BJ (cell line): ENCODE measurements at regions not wholly inside any gene's neighbourhood (a gene's known extent, or its start where the extent isn't known, plus 50 kb on each side); places are given as distances from the start of the nearest gene placed in this dataset.

ENCODE experiments used
- CTCF ChIA-PET: fragments of 350-600 bp; formaldehyde crosslinking; extraction: SDS; loops from one replicate; lab custom pipeline; 2021; ENCODE audit warnings: antibody characterized with exemption, inconsistent platforms; lab: Yijun Ruan, JAX
- POLR2A ChIA-PET: fragments of 300-600 bp; sonication (Branson Sonifier 250); formaldehyde crosslinking; extraction: SDS; loops from one replicate; lab custom pipeline; 2021; ENCODE audit warnings: antibody characterized with exemption; lab: Charles Lee
- DNase-seq: peaks from one replicate; pipeline ENCODE4 v3.0.0-alpha.2; 2011; ENCODE audit warnings: low read depth
- H3K27me3 ChIP-seq: 2 replicates; pipeline ENCODE4 v1.6.0; 2011; ENCODE audit warnings: low read length; ENCODE audit not compliant: control insufficient read depth, insufficient read depth
- H3K36me3 ChIP-seq: 2 replicates; pipeline ENCODE4 v1.5.1; 2011; ENCODE audit warnings: low read length; ENCODE audit not compliant: control insufficient read depth, insufficient read depth
- H3K4me3 ChIP-seq: 2 replicates; pipeline ENCODE4 v1.5.1; 2011; ENCODE audit warnings: low read depth, mild to moderate bottlenecking, control low read depth, low read length
- CTCF ChIP-seq: IDR thresholded peaks from 2 replicates; pipeline ENCODE4 v1.5.1; 2011; ENCODE audit warnings: low read depth, mild to moderate bottlenecking, control low read depth, inconsistent platforms, low read length, moderate library complexity; ENCODE audit not compliant: insufficient read depth

DNA sequence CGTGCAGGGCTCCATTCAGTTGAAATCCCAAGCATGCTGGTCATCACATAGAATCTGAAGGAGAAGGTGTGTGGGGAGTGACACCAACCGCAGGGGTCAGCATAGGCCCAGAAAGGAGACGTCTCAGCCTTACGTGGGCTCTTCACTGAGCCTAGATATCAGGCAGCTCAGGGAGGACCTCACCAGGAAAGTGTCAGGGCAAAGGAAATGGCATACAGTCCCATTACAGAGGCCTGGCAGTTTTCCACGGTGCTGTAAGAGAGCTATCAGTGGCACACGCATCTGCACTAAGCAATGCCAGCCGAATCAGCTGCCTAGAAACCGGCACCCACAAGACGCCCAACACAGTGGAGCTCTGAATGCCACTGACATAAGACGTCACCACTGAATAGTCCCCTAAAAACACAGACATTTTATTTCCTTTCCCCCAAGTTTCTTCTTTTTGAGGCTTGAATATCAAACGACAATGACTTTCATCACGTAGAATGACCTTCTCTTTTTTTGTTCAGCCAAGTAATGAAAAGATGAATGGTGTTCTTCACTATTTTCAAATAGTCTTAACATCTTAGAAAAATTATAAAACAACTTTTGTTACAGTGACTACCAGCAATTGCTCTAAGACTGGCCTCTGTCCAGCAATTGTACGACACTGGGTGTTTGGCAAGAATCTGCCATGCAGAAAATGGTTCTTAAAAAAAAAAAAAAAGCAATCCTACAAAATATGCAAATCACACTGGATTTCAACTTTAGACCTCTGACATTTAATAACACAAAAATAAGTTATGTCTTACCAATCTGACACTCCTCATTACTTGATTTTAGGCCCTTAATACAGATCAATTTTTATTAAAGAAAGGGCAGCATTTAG, 88.9 kb upstream of the FOXQ1 start:
- DNase-seq: no peak
- no peak for TF ChIP-seq CTCF
- H3K36me3 ChIP-seq: no peaks in the 10 kb centered on the region
- H3K4me3 ChIP-seq: no peak overlapping the region
- POLR2A ChIA-PET: no interaction called here
- H3K27me3 ChIP-seq: no peaks in the 10 kb centered on the region
- CTCF ChIA-PET: interaction anchor here (0.6 kb wide), 1 partner anchor 175 kb away, joined by 3 read pairs; no protein-coding TSS in a partner anchor

GRCh38 chr6:1217396-1217795, 94.5 kb upstream of the FOXQ1 start:
- CTCF ChIA-PET: no interaction called here
- no peak for DNase-seq
- Histone ChIP-seq H3K4me3 (no peak overlapping the region), H3K27me3 (no peaks in the 10 kb centered on the region), H3K36me3 (no peaks in the 10 kb centered on the region)
- TF ChIP-seq CTCF: no peak
- POLR2A ChIA-PET: no interaction called here

GRCh38 chr6:1216488-1216974, 95.4 kb upstream of the FOXQ1 start:
- ChIA-PET POLR2A (no interaction called here), CTCF (no interaction called here)
- Histone ChIP-seq H3K4me3 (no peak overlapping the region), H3K27me3 (no peaks in the 10 kb centered on the region), H3K36me3 (no peaks in the 10 kb centered on the region)
- no peak for DNase-seq
- no peak for TF ChIP-seq CTCF

- ChIA-PET POLR2A (no interaction called here), CTCF (interaction anchor here (0.9 kb wide), 1 partner anchor 106 kb away, joined by 3 read pairs; no protein-coding TSS in a partner anchor)
- DNase-seq: no peak
- no peak for TF ChIP-seq CTCF
- Histone ChIP-seq H3K4me3 (no peak overlapping the region), H3K27me3 (no peaks in the 10 kb centered on the region), H3K36me3 (no peaks in the 10 kb centered on the region)
These were observed 95.9 kb upstream of the FOXQ1 start for GRCh38 chr6:1215884-1216487.

DNA sequence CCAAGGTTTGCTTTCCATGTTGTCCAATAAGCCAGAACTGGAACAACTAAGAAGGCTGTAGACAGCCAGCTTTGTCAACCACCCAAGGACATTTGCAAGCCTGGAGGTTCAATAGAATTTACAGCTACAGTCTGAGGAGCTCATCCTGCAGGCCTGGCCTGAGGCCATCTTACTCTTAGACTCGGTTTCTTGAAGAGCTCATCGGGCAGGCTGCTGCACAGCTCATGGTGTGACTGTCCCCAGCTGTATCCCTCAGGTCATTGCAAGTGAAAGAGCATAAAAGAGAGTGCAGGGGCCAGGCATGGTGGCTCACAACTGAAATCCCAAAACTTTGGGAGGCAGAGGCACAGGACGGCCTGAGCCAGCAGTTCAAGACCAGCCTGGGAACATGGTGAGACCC, 96.9 kb upstream of the FOXQ1 start:
- Histone ChIP-seq H3K27me3 (no peaks in the 10 kb centered on the region), H3K36me3 (no peaks in the 10 kb centered on the region), H3K4me3 (no peak overlapping the region)
- DNase-seq: no peak
- no peak for TF ChIP-seq CTCF
- CTCF ChIA-PET: interaction anchor here (0.9 kb wide), 1 partner anchor 105 kb away, joined by 3 read pairs; no protein-coding TSS in a partner anchor
- POLR2A ChIA-PET: no interaction called here
